GM19239 (cell line): ENCODE measurements at regions not wholly inside any gene's neighbourhood (a gene's known extent, or its start where the extent isn't known, plus 50 kb on each side); places are given as distances from the start of the nearest gene placed in this dataset.
"Not testable (repeated sequence)": the region's sequence is repeated elsewhere in the genome, so short reads cannot be mapped to it uniquely, and the experiment has no call there.

Source experiments
- DNase-seq: peaks from one replicate; pipeline ENCODE4 v3.0.0; 2011; ENCODE audit warnings: low spot score; ENCODE audit not compliant: insufficient read length
- FAIRE-seq: peaks from 2 replicates; lab custom pipeline; 2011; peaks lifted over from hg19 to GRCh38; lab: Jason Lieb, UNC

DNA sequence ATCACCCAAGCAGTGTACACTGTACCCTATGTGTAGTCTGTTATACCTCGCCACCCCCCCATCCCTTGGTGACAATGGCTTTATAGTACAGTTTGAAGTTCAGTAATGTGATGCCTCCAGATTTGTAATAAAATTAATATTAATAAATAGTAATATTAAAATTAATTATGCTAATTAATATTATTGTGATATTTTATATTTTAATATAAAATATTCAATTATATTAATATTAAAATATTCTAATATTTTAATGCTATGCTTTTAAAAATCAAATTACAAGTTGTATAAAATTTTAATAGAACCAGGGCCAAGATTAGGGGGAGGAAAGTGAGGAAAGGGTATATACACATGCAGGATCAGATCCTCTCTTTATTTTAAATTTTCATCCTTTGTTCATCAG, 147.7 kb upstream of the MAP3K1 start:
- FAIRE-seq: no peak
- no peak for DNase-seq

DNA sequence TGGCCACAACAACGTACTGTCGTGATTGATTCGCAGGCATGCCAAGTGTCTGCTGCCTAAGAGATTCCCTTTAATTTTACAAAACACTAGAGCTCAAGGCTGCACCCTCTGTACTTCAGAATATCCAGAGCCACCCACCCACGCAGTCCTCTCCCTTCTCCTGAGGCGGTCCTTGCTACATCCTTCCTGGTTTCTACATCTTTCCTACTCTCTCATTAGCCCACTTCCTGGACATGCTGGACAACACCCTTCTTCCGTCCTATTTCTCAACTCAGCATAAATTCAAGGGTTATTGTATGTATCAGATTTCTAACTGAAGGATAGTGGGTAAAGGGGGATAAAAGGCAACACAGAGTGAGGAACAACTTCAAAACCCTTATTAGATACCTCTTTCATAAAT, 148.4 kb upstream of the MAP3K1 start:
- DNase-seq: no peak

DNA sequence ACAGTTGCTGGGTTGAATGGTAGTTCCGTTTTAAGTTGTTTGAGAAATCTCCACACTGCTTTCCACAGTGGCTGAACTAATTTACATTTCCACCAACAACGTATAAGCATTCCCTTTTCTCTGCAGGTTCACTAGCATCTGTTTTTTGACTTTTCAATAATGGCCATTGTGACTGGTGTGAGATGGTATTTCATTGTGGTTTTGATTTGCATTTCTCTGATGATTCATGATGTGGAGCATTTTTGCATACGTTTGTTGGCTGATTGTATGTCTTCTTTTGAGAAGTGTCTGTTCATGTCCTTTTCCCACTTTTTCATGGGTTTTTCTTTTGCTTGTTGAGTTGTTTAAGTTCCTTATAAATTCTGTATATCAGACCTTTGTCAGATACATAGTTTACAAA, 150.2 kb upstream of the MAP3K1 start:
- FAIRE-seq, DNase-seq: not testable (repeated sequence)

More for the DNA sequence above, 148.4 kb upstream of the MAP3K1 start:
- FAIRE-seq: no peak

DNA sequence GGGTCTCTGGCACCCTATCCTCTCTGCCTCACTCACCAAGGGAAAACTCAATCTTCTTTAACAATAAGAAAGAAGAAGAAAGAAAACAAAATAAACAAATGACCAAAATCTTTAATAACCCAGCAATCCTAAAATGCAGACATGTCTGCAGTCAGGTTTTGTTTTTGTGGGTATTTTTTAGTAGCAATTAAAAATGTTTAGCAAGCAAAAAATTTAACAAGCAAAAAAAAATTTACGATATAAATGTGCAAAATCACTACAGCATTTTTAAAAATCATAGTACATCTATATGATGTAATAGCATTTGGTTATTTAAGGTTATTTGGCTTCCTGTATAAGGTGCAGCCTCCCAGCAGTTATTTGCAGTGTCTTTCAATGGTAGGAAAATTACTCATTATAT, 151.3 kb upstream of the MAP3K1 start:
- DNase-seq: no peak
- FAIRE-seq: no peak

DNA sequence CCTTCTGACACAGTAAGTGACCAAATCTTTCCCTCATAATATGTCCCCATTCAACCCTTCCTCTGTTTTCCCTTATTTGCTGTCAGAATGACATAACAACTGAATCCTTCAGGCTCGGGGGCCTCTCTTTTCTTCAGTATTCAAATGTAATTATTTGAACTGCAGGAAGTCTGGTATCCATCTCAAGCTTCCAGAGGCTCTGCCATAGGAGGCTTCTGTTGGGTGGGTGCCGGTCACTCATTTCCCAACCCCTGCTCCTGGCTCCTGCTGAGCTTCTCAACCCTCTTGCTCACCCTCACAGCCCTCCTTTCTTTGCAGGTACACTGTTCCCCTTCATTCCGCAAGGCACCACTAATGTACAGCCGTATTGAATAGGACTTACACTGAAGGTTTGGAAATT, 151.8 kb upstream of the MAP3K1 start:
- FAIRE-seq (no peak), DNase-seq (no peak)

DNA sequence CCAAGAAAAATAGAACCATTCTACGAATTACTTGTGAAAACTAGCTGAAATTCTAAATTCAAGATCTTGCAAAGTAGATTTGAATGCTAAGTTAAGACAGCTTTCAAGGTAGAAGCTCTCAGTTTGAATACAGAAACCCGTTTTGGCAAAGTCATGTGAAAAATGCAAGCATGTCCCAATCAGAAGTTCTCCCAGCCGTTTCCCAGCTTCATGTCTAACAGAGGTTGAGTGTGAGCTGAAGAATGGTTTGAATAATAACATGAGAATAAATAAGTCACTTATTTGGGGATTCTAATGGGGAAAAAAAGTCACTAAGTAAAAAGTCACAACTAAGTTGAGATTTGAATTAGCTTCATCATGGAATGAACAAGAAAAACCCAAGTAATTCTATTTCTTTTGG, 152.5 kb upstream of the MAP3K1 start:
- DNase-seq (no peak), FAIRE-seq (no peak)

DNA sequence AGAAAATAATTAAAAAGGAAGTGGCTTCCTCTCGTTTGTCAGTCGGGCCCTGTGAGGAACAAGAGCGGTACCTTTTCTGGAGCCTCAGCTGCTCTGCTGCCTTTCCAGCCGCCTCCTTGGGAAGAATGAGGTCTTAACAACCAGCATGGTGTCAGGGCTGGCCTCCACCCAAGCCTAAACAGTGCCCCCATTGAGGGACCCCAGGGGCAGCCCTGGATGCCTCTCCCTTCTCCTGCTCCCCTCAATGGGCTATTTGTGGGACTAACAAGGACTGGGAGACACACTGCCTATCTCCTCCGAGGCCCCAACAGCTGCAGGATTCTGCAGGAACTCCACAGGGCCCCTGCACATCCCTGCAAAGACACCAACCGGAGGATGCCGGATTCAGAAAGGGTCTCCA, 155.4 kb upstream of the MAP3K1 start:
- FAIRE-seq: no peak
- DNase-seq: no peak

DNA sequence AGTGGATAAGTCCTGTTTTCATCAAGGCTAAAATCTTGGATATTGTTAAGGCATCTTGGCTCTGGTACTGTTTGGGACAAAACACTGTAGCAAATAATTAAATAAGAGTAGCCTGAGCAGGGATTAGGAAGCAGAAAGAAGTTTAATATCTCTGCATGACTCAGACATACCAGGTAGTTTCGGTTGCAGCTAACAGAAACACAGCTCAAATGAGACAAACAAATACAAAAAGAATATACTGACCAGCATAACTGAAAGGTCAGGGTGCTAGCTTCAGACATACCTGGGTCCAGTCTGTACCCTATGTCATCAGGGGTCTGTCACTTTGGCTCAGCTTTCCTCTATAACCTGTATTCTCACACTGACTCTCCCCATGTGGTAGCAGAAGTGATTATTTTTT, 156.4 kb upstream of the MAP3K1 start:
- no peak for DNase-seq
- no peak for FAIRE-seq

DNA sequence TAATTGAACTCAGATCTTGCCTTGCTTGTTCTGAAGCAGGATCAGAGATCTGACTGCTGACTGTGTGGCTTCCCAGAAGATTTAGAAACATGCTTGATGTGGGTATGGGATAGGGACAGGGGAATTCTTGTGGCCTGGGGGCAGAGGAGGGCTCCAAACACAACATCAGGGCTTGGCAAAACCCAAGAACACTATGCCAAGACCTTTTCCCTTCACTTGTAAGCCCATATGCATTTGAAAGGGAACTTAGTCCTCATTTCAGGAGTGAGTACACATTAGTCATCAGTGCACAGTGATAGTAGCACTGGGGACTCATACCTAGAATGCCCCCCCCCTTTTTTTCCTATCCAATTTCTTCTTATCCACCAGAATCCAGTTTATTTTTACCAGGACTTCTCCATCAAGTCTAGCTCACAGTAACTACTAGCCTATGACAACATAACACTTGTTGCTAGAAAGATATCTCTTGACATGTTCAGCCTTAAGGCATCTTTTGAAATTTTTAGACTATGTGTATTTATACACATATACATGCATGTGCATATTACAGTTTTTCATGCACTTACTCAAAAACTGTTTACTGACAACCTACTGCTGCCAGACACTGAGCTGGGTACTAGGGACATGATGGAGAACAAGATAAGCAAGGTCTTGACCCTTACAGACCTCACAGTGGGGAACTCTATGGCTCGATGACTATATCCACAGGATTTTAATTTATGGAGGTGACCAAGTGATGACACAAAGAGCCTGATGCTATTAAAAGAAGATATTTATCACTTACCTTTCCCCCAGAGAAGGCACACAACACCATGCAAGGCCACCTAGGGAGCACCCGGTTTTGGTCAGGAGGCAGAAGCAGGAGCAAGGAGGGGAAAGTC, 158.3 kb upstream of the MAP3K1 start:
- no peak for FAIRE-seq
- no peak for DNase-seq

DNA sequence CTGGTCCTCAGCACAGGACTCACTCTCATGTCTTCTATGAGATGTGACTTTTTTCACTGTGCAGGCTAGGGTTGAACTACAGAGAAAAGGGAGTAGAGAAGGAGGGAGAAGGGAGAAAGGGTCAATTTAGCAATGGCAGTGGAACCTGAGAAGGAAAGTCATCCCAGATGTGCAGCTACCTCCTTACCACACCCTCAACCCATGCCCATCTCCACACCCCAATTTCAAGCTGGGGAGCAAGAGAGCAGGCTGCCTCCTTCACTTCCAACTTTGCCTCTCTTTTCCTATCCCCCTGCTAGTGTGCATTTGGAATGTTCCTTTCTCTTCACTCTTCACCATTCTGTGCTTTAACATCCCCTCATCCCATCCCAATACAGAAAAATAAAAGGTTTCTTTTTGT, 163.5 kb upstream of the MAP3K1 start:
- no peak for DNase-seq
- FAIRE-seq: no peak

DNA sequence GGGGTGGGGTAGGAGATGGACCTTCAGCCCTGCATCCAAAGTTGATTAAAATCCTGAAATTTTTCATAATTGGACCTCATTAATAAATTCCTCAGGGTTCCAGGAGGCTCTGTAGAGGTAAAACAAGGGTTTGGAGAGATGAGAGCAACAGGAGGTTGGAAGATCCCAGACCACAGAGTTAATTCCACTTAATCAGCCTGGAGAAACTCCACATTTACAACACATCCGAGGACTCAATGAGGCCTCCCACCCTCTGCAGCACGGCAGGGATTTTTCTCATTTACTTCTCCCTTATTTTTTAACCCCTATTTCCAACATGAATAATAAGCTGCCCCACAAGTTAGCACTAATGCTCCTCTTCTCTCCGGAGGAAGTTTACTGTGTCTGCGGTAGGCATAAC, 165.0 kb upstream of the MAP3K1 start:
- no peak for DNase-seq
- FAIRE-seq: no peak

DNA sequence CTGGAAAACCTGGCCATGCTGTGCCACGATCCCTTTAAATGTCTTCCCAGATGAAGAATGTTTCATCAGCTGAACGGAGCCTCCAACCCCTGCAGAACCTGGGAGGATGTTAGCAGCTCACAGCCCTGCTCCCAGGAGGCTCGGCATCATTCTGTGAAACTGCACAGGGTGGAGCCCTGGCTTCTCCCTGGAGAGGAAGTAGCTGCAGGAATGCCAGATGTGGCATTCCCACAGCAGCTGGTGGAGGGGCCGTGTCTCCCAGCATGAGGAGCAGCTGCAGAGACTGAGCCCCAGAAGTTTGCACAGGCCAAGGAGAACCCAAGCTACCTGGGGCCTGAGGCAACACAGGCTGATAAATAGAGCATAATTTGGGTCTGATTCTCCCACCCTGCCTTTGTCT, 165.8 kb upstream of the MAP3K1 start:
- FAIRE-seq (no peak), DNase-seq (no peak)

DNA sequence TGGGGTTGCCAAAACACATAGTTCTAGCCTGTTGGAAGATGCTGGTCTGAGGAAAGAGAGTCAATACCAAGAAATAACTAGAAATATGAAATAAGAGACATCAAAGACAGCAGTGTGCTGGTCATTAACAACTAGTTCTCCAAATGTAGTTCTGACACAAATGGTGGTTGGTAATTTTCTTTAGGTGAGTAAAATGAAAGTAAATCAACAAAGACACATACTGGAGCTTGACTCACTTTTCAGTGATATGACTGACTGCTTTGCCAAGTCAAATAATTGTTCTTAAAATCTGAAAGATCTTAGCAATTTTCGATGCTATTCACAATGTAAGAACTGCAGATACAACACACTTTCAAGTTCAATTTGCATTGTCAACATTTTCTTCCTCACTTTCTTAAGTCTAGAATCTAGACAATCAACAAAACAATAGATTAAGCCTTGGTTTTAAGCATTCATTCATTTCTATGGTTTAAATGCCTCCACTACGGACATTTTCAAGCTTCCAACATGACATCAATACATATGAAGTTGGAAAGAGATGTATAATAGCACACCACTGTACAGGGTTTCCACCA, 166.8 kb upstream of the MAP3K1 start:
- DNase-seq (no peak), FAIRE-seq (no peak)

DNA sequence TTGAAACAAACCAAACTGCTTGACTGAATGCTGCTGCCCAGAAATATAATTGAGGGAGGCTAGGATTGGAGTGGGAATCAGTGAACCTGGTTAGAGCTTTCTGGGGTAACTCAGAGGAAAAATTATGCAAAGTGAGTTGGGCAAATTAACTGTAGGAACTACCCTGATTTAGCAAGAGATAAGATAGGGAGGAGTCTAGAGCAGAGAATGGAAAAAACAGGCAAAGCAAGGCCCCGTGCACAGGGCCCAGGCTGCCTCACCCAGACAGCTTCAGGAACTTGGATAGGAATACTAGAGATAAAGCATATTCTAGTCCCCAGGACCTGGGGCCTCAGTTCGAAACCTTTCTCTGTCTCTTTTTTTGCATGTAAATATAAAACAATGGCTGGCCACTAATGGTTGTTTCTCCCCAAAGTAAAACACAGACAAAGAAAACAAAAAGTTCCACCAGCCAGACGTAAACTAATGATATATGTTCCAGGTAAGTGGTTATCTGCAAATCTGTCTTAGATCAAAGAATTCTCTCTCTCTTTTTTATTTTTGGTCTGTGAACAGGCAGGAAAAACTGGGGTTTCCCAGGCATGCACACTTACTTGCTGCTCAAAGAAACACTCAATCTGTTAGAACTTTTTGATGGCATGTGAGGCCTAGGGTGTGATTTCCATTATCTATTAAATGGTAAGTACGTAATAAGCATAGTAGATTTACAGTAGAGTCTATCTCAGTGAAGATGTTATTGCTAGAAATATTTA, 168.1 kb upstream of the MAP3K1 start:
- FAIRE-seq (no peak), DNase-seq (no peak)

DNA sequence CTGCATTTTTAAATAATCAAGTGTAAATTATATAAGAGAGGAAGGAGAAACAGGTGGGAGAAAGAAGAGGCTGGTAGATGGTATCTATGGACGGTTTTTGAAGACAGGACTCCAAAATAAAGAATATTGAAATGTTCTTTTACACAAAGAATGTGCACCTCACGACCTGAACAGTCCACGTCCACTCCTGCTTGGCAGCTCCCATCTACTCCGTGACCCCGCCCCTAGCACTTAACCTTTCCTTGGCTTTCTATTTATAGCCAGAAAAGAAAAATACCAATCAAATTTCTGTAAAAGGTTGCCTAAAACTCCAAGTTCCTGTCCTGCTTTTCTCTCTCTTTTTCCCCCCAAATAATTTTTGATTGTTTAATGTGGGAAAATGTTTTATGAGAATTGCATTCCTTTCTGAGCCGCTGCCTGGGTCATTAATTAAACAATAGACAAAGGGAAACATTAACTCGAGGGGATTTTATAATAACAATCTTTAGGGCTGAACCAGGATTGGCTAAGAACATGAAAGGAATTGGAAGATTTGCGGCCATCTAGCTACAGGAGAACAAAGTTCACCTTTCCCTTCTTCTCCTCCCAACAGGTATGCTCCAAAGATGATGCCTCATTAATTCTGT, 173.6 kb upstream of the MAP3K1 start:
- no peak for DNase-seq
- FAIRE-seq: no peak

DNA sequence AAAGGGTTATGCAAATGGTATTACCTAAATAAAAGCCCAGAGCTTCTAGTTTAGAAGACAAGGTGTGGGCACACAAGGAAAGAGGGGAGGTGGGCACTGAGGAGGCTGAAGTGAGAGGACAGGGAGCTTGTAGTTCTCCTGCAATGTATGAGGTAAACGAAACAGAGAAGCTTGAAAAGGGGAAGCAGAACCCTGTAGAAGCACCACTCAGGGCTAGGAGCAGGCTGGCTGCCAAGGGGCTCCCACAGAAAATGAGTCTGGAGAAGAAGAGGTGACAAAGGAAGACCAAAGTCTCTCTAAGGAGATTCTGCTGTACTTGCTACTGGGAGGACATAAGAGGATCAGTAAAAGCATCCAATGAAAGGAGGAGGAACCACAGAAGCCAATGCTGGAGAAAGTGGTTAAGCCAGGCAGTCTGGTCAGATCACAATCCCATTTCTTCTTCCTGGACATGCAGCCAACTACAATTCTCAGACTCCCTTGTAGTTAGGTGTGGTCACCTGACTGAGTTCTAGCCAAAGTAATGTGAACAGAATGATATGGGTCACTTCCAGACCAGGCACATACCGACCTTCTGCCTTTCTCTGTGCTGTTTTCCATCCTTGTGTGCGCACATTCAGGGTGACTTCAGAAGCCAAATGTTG, 174.5 kb upstream of the MAP3K1 start:
- DNase-seq: no peak
- no peak for FAIRE-seq

DNA sequence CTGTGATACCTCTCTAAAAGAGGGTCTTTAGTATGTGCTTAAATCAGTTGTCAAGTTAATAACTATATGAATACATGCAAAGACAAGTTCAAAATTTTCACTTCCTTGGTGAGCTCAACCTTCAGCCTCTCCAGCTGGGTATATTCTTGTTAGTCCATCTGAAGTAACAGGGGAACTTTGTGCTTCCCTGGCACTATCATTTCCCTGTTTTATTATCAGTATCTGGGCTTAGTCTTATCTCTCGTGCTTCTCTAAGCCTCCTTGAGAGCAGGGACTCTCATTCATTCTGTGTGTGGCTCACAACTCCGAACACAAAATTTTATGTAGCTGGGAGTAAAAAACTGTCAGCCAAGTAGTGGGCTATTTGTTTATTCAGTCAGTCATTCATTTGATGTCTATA, 175.9 kb upstream of the MAP3K1 start:
- no peak for DNase-seq
- FAIRE-seq: no peak

DNA sequence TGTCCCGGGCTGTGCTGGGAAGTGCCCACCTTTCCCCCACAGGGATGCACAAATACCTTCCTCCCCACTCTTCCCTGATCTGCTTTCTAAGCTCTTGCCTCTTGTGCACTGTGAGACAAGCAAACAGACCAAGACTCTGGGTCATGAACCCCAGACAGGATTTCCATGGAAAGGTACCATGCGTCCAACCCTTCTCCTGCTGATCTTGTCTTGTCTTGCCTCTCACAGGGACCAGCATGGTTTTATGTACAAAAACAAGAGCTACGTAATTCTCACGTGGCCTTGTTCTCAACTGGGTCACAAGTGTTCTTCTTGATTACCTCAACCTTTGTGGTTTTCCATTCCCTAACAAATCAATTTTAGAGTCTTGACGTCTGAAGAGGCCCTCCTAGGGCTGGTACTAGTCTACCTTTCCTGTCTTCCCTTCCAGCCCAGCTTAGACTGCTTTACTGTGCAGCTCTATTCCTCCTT, 176.5 kb upstream of the MAP3K1 start:
- no peak for DNase-seq
- FAIRE-seq: no peak

DNA sequence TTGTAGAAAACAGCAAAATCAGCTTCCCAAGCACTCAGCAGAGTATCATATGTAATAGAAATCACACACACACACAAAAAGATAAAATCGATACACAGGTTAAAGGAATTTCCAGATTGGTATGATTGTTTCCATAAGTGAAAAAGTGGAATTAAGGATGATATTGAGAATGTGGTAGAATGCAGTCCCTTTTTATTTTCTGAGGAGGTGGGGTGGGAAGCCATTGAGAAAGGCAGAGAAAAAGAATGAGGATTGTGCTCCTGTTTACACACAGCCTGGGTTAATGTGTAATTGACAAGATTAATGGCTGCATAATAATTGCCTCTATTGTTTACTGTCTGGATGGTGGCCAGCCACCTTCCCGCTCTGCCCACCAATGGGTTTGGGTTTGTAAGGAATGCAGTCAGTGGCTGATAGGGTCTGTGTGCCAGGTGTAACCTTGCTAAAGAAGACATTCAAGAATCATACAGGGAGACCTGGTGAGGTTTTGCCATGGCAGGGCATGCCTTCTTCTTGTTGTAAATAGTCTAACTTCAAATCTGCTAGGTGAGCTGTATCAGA, 177.2 kb upstream of the MAP3K1 start:
- DNase-seq (no peak), FAIRE-seq (no peak)

DNA sequence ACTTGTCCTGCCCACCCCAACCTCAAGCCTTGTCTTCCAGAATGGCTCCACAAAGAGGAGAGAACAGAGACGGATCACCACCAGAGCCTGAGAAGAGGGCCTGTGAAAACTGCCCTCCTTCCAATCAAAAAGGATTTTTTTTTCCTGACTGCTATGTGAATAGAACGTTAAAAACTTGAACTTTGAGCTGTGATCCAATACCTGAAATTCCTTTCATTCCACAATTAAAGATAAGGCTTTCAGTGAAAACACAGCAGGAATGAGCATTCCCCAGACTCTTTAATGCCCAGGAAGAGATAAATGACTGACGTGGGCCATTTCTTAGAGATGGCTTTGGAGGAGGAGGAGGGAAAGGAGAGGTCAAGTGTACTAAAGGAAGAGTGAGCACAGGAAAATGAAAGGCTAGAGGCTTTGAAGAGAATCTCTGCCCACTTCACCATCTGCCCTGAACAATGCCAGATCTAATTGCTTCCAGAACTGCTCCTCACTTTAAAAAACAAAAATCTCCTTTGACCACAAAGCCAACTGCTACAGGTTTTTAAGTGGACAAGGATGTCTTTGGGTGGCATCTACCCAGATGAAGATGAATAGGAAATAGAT, 177.9 kb upstream of the MAP3K1 start:
- no peak for FAIRE-seq
- DNase-seq: no peak
